HL-60 (cell line): ENCODE measurements at regions not wholly inside any gene's neighbourhood (a gene's known extent, or its start where the extent isn't known, plus 50 kb on each side); places are given as distances from the start of the nearest gene placed in this dataset.

Source experiments
- DNase-seq, 2 experiments: peaks; one replicate each; pipeline ENCODE4 v3.0.0-alpha.2; 2010 to 2020; ENCODE audit warnings: low read depth in 1 of 2, low spot score in 1 of 2
- H3K27ac ChIP-seq: fragments of 250-450 bp; sonication (Bioruptor Pico); replicated peaks from 2 replicates; pipeline ENCODE4 v1.5.1; 2020; ENCODE audit warnings: mild to moderate bottlenecking, moderate library complexity
- H3K27me3 ChIP-seq: fragments of 250-450 bp; sonication (Bioruptor Pico); 2 replicates; pipeline ENCODE4 v1.5.1; 2021; ENCODE audit warnings: mild to moderate bottlenecking, moderate library complexity; ENCODE audit not compliant: insufficient read depth, poor library complexity, severe bottlenecking
- H3K4me3 ChIP-seq: replicated peaks from 2 replicates; pipeline ENCODE4 v1.5.1; 2011; ENCODE audit warnings: mild to moderate bottlenecking, control low read depth, low read length; ENCODE audit not compliant: insufficient read depth
- CTCF ChIP-seq: IDR thresholded peaks from one replicate; pipeline ENCODE4 v1.5.1; 2011; ENCODE audit warnings: low read length, control low read depth, inconsistent platforms; ENCODE audit not compliant: insufficient read depth
- GABPA ChIP-seq: IDR thresholded peaks from 2 replicates; pipeline ENCODE4 v1.6.1; 2012; ENCODE audit warnings: low read depth
- POLR2AphosphoS5 ChIP-seq: IDR thresholded peaks from 2 replicates; pipeline ENCODE4 v1.6.1; 2012; ENCODE audit warnings: low read depth
- REST ChIP-seq: IDR thresholded peaks from 2 replicates; pipeline ENCODE4 v1.6.1; 2012; ENCODE audit warnings: low read depth; ENCODE audit not compliant: insufficient replicate concordance
- SPI1 ChIP-seq: IDR thresholded peaks from 2 replicates; pipeline ENCODE4 v1.6.1; 2012; ENCODE audit warnings: low read depth, mild to moderate bottlenecking, borderline replicate concordance

GRCh38 chr1:30126848-30127247 is 596.5 kb downstream of the MATN1 start:
- no peak for DNase-seq

DNA sequence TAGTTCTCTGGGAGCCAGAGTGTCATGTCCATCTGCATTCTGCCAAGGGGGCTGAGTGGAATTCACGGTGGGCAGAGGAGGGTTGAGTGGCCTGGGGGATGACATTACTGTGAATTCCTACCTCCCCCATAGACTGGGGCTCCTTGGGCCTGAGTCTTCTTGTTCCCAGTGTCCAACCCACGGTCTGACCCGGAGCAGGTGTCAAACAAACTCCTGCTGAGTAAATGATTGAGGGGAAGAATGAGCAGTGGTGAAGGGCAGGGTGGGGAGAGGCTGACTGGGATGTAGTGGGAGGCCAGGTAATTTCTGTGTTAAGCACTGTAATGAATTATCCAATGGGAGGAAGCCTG is 597.6 kb downstream of the MATN1 start:
- DNase-seq, result no peak
- Histone ChIP-seq H3K27me3 (no peaks in the 10 kb centered on the region), H3K27ac (no peak overlapping the region), H3K4me3 (no peak overlapping the region)
- TF ChIP-seq GABPA (no peak), POLR2AphosphoS5 (no peak), CTCF (no peak), REST (no peak), SPI1 (no peak)

More at GRCh38 chr1:30126848-30127247, 596.5 kb downstream of the MATN1 start:
- Histone ChIP-seq H3K27ac (no peak overlapping the region), H3K4me3 (no peak overlapping the region), H3K27me3 (no peaks in the 10 kb centered on the region)
- no peak for TF ChIP-seq SPI1

DNA sequence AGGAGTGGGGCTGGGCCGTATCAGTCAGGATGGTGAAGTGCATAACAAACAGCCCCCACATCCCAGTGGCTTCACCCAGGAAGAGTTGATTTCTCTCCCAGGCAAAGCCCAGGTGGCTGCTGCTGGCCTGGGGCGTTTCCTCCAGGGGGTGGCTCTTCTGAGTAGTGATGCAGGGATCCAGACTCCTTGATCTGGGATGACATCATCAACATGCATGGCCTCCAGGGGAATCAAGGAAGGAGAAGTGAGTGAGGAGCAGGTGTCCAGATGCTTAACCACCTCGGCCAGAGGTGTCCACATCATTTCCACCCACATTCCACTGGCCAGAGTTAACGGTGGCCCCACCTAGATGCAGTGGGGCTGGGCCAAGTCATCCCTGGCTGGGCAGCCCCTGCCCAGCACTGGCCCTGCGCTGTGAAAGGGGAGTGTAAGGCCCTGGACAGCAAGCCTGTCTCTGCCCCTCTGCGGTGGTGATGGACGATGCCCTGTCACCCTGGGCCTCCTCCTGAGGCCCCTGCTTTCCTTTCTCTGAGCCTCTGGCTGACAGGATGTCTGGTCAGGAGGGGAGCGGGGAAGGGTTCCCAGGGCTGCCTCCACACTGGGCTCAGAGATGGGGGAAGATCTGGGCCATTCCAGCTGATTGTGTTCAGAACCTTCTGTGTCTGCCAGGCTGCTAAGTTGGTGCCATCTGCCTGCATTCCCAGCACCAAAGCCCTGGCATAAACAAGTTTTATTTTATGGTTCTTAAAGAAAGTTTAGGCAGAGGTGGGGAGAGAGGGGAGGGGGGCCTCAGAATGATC is 598.2 kb downstream of the MATN1 start:
- H3K27me3 ChIP-seq, result no peaks in the 10 kb centered on the region
- no peak for TF ChIP-seq POLR2AphosphoS5
- TF ChIP-seq GABPA, result no peak
- no peak for TF ChIP-seq SPI1
- no peak for TF ChIP-seq CTCF
- no peak for TF ChIP-seq REST
- H3K4me3 ChIP-seq, result no peak overlapping the region
- H3K27ac ChIP-seq, result no peak overlapping the region
- no peak for DNase-seq

DNA sequence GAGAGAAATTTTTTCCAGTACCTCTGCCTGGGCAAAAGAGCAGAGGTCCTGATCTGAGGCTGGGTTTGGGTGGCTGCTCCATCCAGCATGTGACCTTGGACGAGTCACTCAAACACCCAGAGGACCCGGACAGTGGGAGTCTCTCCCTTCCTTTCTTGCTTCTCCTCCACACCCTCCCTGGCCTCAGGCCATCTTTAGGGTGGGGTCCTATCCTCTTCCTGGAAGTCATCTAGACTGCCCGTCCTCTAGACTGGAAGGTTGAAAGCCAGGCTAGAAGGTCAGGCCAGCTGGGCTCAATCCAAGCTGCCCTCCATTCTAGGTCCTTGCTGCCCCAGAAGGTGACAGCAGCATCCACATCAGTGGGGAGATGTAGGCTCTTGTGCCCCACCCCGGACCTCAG is 599.5 kb downstream of the MATN1 start:
- DNase-seq, result no peak
- H3K4me3 ChIP-seq, result no peak overlapping the region
- no peak overlapping the region for H3K27ac ChIP-seq
- TF ChIP-seq CTCF (no peak), POLR2AphosphoS5 (no peak), GABPA (no peak), SPI1 (no peak), REST (no peak)
- no peaks in the 10 kb centered on the region for H3K27me3 ChIP-seq
